Activated T-helper 1 cell treated with Interleukin-2 at 50 U/mL for 16 hours (primary cell): ENCODE measurements at regions not wholly inside any gene's neighbourhood (a gene's known extent, or its start where the extent isn't known, plus 50 kb on each side); places are given as distances from the start of the nearest gene placed in this dataset.

Experiments used
- DNase-seq: peaks from one replicate; pipeline ENCODE4 v3.0.0-alpha.2; 2020; ENCODE audit warnings: low read depth

DNA sequence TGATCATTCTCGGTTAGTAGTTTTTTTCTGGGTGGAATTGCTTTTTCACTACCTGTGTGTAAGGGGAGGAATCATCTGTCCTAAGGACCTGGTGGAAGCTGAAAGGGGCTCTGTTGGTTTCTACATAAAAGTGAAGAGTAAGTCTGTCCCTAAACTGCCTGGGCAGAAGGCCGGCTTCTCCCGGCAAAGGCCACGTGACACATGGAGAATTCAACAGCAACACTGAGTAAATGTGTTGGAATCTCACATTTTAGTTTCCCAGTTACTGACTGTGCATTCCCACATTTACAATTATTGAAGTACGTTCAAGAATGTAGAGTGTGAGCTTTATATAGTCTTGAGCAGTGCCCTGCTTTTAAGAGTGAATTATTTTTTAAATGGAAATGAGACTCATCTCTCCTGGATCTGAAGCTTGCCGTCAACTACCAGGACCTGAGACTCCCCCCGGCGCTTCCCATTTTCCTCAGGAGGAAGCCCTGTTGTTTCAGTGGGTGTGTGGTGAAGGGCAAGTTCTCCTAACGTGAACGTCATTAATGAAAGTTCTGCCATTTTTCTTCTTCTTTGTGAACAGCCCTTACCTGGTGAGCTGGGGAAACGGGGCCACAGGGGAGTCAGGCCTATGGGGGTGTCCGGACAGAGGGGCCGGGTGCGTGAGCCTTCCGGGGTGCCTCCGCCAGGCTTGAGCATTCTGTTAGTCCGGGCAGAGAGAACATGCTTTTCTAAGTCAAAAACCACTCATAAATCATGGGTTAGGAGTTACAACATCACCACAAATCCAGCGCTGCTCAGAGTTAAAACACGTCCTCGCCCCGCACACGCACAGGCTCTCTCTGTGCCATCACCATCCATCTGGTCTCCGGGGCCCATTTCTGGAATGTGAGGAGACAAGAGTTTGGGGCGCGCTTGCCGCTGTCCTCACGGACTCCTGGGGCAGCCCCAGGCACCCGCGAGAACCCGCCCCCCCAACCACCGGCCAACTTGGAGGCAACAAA is 56.6 kb upstream of the SMOC2 start:
- DNase-seq, result no peak

GRCh38 chr6:168385037-168385759 is 55.8 kb upstream of the SMOC2 start:
- DNase-seq, result no peak

- no peak for DNase-seq
Measured at GRCh38 chr6:168385858-168386735, 54.9 kb upstream of the SMOC2 start.

GRCh38 chr6:168386973-168387372 is 54.0 kb upstream of the SMOC2 start:
- DNase-seq, result no peak

DNA sequence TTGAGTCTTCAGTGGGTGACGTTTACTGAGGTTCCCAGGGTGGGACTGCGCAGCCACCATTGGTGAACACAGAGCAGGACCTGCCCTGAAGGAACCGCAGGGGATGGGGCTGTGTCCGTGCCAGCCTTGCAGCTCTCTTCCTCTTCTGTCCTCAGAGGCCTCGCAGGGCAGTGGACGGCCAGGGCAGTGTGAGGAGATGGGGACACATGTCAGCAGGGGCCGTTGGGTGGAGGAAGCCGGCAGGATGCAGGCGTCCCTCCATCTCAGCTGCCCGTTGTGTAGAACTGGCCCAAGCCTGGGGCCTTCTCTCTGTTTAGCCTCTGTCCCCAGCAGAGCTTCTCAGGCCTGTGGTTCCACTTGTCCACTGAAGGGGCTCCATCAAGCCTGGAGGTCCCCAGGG is 53.6 kb upstream of the SMOC2 start:
- DNase-seq, result no peak

DNA sequence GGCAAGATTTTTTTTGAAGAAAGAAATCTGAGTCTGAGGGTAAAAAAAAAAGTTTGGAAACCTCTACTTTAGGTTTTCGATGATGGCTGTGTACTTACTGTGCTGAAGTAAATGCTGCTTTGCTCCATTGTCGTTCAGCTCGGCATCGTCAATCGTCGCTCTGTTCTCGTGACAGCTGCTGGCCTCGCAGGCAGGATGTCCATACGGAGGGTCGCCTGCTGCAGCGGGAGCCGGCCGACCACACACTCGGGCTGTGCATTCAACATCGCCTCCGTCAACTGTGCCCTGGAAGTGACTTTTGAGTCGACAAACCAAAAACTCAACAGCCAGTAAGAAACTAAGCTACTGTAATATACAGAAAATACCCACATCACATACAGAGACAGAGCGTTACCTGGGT is 53.1 kb upstream of the SMOC2 start:
- no peak for DNase-seq

- DNase-seq, result no peak
Measured at GRCh38 chr6:168388641-168389633, 52.0 kb upstream of the SMOC2 start.

- no peak for DNase-seq
Measured at GRCh38 chr6:168390749-168391420, 50.1 kb upstream of the SMOC2 start.
